Lower lobe of right lung (tissue), 2 donors: ENCODE measurements at regions not wholly inside any gene's neighbourhood (a gene's known extent, or its start where the extent isn't known, plus 50 kb on each side); places are given as distances from the start of the nearest gene placed in this dataset.

Experiments
- ATAC-seq, 2 donors: fragments of 200-7000 bp; cut with Tn5 transposase; one replicate each; pipeline ENCODE4 v1.9.1; 2020 to 2022; ENCODE audit warnings: mild to moderate bottlenecking in 2 of 2, moderate library complexity in 2 of 2
- DNase-seq: peaks from one replicate; pipeline ENCODE4 v3.0.0-alpha.2; 2020
- H3K27ac ChIP-seq: fragments of 200-600 bp; one replicate; pipeline ENCODE4 v1.8.0; 2022
- H3K27me3 ChIP-seq: fragments of 200-600 bp; one replicate; pipeline ENCODE4 v1.8.0; 2022; ENCODE audit warnings: low read depth
- H3K36me3 ChIP-seq: fragments of 200-600 bp; one replicate; pipeline ENCODE4 v1.8.0; 2022; ENCODE audit warnings: mild to moderate bottlenecking
- H3K4me1 ChIP-seq: fragments of 200-600 bp; one replicate; pipeline ENCODE4 v1.8.0; 2022
- H3K4me3 ChIP-seq: fragments of 200-600 bp; one replicate; pipeline ENCODE4 v1.8.0; 2022; ENCODE audit warnings: mild to moderate bottlenecking
- H3K9me3 ChIP-seq: fragments of 200-600 bp; one replicate; pipeline ENCODE4 v1.8.0; 2022
- intact Hi-C: fragments of 100-400 bp; cut with DNase I; formaldehyde crosslinking; loops from one replicate; pipeline ENCODE4 v1.11.0; 2022
- TF ChIP-seq, protein P1 (sequence below): fragments of 200-600 bp; IDR thresholded peaks from one replicate; pipeline ENCODE4 v1.8.0; 2022; ENCODE audit warnings: antibody characterized with exemption, mild to moderate bottlenecking
- donor health status: DM: no; HTN: yes; CAD: no; lungs with severe emphysema.

DNA sequence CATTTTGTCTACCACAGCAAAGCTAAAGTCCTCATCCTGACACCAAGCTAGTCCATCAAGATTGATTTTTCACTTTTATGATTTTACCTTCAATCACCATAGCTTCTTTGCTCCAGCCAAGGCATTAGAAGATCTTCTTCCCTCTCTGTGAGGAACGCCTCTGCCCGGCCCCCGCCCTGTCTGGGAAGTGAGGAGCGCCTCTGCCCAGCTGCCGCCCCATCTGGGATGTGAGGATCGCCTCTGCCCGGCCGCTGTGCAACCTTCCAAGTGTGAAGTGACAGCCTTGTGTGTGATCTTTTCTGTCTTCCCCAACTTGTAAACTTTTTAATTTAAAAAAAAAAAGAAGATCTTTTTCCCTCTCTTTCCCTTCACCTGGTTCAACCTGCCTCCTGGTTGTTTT is 210.5 kb upstream of the NREP start:
- no peaks in the 10 kb centered on the region for H3K36me3 ChIP-seq
- H3K4me1 ChIP-seq = no peaks in the 10 kb centered on the region
- TF ChIP-seq, protein P1, sequence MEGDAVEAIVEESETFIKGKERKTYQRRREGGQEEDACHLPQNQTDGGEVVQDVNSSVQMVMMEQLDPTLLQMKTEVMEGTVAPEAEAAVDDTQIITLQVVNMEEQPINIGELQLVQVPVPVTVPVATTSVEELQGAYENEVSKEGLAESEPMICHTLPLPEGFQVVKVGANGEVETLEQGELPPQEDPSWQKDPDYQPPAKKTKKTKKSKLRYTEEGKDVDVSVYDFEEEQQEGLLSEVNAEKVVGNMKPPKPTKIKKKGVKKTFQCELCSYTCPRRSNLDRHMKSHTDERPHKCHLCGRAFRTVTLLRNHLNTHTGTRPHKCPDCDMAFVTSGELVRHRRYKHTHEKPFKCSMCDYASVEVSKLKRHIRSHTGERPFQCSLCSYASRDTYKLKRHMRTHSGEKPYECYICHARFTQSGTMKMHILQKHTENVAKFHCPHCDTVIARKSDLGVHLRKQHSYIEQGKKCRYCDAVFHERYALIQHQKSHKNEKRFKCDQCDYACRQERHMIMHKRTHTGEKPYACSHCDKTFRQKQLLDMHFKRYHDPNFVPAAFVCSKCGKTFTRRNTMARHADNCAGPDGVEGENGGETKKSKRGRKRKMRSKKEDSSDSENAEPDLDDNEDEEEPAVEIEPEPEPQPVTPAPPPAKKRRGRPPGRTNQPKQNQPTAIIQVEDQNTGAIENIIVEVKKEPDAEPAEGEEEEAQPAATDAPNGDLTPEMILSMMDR = no peak
- no peaks in the 10 kb centered on the region for H3K9me3 ChIP-seq
- DNase-seq = no peak
- no peak for ATAC-seq
- H3K27ac ChIP-seq = no peak overlapping the region
- intact Hi-C loops = no loop called here
- H3K4me3 ChIP-seq = no peak overlapping the region
- H3K27me3 ChIP-seq = no peaks in the 10 kb centered on the region

DNA sequence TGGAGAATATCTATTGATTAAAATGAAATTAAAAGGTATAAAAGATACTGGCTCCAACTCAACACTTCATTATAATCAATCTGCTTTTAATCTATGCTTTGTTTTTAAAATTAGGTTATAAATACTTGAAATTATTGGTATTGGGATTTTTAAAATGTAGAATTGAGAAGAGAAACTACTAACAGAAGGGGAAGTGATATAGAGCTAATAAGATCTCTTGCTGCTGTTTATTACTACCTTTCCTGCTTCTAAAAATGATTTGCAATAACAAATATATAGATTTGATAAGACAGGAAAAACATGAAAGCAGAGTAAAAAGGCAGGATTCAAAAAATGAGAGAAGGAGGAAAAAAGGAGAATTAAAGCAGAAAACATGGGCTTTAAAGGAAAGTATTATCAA is 209.3 kb upstream of the NREP start:
- intact Hi-C loops = no loop called here
- TF ChIP-seq, protein P1 = no peak

DNA sequence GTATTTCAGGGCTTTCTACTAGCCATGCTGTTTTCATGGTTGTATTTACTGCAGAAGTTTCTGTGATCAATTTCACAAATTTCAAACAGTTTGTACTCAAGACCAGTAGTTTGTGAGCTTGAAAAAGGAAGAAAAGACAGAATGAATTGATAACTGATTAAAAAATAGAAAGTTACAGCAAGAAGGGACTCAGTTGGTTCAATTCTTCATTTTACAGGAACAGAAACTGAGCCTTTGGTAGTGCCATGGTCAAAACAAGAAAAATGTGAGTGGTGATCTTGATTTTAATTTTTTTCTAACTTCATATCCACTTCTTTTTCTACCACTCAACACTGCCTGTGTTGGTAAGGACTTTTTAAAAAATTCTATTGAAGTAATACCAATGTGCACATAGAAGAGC is 206.6 kb upstream of the NREP start:
- no peaks in the 10 kb centered on the region for H3K36me3 ChIP-seq
- H3K4me3 ChIP-seq = no peak overlapping the region
- TF ChIP-seq, protein P1 = no peak
- no peak overlapping the region for H3K27ac ChIP-seq
- intact Hi-C loops = no loop called here
- no peaks in the 10 kb centered on the region for H3K27me3 ChIP-seq
- no peaks in the 10 kb centered on the region for H3K4me1 ChIP-seq
- H3K9me3 ChIP-seq = no peaks in the 10 kb centered on the region
- DNase-seq (no peak), ATAC-seq (no peak)

More for the DNA sequence above, 209.3 kb upstream of the NREP start:
- H3K9me3 ChIP-seq = no peaks in the 10 kb centered on the region
- no peak overlapping the region for H3K4me3 ChIP-seq
- DNase-seq (no peak), ATAC-seq (no peak)
- no peak overlapping the region for H3K27ac ChIP-seq
- no peaks in the 10 kb centered on the region for H3K4me1 ChIP-seq
- no peaks in the 10 kb centered on the region for H3K27me3 ChIP-seq
- H3K36me3 ChIP-seq = no peaks in the 10 kb centered on the region

DNA sequence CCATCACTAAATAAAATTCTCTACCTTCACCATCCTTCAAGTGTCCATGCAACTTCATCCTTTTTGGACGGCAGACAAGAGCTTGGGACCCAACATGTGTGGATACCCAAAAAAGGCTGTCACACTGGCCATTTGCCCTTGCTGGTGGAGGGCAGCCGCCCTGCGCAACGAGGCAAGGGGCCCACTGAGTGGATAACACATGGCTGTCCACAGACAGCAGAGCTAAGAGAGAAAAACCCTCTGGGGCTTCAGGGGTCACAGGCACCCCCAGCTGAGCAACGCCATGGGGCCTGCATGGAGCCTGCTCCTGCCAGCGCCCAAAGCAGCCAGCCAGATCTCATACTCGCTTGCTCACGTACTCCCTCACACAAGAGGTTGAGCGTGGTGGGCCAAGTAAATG is 205.9 kb upstream of the NREP start:
- TF ChIP-seq, protein P1 = no peak
- intact Hi-C loops = no loop called here

DNA sequence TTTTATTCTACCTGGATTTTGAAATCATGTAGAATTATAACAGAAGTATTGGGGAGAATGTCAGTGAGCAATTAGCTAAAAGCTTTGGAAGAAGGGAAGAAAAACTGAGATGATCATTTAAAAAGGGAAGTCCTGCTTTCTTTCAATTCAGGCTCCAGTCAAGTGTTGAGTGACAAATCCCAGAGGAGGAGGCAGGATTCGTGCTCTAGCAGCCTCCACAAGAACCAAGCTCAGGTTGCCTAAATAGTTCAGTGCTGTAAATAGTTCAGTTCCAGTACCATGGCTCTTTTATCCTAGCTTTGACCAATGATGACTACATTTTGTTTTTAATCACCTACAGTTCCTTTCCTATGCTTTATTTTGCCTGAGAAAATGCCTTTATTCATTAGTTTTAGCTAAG is 204.9 kb upstream of the NREP start:
- Histone ChIP-seq H3K27me3 (no peaks in the 10 kb centered on the region), H3K4me3 (no peak overlapping the region), H3K4me1 (no peaks in the 10 kb centered on the region), H3K36me3 (no peaks in the 10 kb centered on the region), H3K9me3 (no peaks in the 10 kb centered on the region), H3K27ac (no peak overlapping the region)
- intact Hi-C loops = no loop called here
- no peak for ATAC-seq
- TF ChIP-seq, protein P1 = no peak
- no peak for DNase-seq

More for the DNA sequence above, 205.9 kb upstream of the NREP start:
- no peak overlapping the region for H3K27ac ChIP-seq
- no peaks in the 10 kb centered on the region for H3K9me3 ChIP-seq
- H3K4me1 ChIP-seq = no peaks in the 10 kb centered on the region
- no peak overlapping the region for H3K4me3 ChIP-seq
- no peaks in the 10 kb centered on the region for H3K27me3 ChIP-seq
- no peaks in the 10 kb centered on the region for H3K36me3 ChIP-seq
- DNase-seq (no peak), ATAC-seq (no peak)
